Cardiac fibroblast (primary cell): ENCODE measurements at regions not wholly inside any gene's neighbourhood (a gene's known extent, or its start where the extent isn't known, plus 50 kb on each side); places are given as distances from the start of the nearest gene placed in this dataset.
A peak's percentile ranks its signal among the peaks of the same experiment; 100 is the strongest.

Experiments
- DNase-seq, 2 donors: peaks; one replicate each; pipeline versions ENCODE4 v3.0.0 to v3.0.0-alpha.2; 2010; ENCODE audit warnings: low read depth in 2 of 2
- H3K4me3 ChIP-seq, 2 donors: replicated peaks in 1 of 2; 1 replicate in 1 of 2; 2 replicates in 1 of 2; pipeline ENCODE4 v1.5.1; 2011; ENCODE audit warnings: low read depth in 2 of 2, low read length in 2 of 2, mild to moderate bottlenecking in 2 of 2, moderate library complexity in 1 of 2
- TF ChIP-seq, protein P1 (sequence below): IDR thresholded peaks from one replicate; pipeline ENCODE4 v1.5.1; 2011; ENCODE audit warnings: low read depth, mild to moderate bottlenecking, low read length, inconsistent platforms

DNA sequence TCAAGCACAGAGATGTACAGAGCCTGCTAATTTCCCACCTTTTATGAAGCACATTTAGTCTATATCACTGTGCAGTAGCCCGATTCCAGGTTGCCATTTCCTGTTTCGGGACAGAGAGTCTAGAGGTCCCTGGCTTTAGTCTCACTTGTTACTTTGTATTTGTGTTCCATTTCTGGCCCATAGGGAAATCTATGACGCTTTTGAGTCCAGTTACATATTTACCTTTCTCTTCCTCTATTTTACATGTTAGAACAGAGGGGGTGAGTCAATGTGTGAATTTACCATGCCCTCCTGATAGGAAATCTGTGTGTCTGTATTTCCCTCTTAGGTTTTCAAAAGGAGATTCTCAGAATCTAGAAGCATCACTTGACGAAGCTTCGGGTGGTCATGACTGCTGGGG is 227.1 kb upstream of the ZFHX3 start:
- no peak for DNase-seq
- no peak overlapping the region for H3K4me3 ChIP-seq
- TF ChIP-seq, protein P1, sequence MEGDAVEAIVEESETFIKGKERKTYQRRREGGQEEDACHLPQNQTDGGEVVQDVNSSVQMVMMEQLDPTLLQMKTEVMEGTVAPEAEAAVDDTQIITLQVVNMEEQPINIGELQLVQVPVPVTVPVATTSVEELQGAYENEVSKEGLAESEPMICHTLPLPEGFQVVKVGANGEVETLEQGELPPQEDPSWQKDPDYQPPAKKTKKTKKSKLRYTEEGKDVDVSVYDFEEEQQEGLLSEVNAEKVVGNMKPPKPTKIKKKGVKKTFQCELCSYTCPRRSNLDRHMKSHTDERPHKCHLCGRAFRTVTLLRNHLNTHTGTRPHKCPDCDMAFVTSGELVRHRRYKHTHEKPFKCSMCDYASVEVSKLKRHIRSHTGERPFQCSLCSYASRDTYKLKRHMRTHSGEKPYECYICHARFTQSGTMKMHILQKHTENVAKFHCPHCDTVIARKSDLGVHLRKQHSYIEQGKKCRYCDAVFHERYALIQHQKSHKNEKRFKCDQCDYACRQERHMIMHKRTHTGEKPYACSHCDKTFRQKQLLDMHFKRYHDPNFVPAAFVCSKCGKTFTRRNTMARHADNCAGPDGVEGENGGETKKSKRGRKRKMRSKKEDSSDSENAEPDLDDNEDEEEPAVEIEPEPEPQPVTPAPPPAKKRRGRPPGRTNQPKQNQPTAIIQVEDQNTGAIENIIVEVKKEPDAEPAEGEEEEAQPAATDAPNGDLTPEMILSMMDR: no peak

DNA sequence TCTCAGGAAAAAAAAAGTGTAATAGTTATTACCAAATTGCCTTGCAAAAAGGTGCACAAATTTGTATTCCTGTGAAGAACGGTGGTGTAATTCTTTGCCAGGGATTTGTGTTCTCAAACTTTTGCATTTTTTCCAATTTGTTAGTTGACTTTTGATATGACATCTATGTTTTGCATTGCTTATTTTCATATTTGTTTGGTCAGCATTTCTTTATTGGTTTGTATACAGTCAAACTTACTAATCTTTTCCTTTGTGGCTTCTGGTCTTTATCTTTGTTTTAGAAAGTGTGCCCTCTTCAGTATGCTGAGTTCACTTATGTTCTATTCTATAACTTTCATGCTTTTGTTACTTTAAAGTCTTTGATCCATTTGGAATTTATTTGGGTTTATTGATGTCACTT is 226.2 kb upstream of the ZFHX3 start:
- TF ChIP-seq, protein P1: no peak
- no peak overlapping the region for H3K4me3 ChIP-seq
- no peak for DNase-seq

DNA sequence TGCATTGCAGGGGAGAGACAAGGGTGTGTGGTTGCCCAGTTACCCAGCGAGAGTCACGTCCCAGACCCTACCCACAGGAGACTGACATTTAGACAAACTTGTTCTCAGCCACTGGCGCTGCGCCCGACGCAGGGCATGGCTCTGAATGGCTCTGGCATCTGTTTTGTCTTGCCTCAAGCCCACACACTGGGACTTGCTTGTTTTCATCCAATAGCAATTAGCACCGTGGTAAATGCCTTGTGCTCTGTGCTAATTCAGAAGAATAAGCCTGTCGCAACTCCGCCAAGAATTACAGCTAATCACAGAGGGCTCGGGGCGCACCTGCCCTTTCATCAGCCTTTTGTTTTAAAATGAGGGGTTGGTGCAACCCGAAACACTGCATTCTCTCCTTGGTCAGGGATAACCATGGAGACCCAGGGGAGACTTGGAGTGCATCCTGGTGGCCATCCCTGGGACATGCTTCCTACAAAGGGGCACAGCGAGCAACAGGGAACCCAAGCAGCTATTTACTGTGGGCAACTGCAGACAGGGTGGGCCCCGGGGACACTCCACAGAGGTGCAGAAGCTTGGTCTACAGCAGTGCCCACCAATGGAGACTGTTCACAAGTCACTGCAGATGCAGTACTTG is 220.6 kb upstream of the ZFHX3 start:
- TF ChIP-seq, protein P1: peak; percentile 27
- peak; percentile 5 to 10 for DNase-seq
- H3K4me3 ChIP-seq: no peak overlapping the region

DNA sequence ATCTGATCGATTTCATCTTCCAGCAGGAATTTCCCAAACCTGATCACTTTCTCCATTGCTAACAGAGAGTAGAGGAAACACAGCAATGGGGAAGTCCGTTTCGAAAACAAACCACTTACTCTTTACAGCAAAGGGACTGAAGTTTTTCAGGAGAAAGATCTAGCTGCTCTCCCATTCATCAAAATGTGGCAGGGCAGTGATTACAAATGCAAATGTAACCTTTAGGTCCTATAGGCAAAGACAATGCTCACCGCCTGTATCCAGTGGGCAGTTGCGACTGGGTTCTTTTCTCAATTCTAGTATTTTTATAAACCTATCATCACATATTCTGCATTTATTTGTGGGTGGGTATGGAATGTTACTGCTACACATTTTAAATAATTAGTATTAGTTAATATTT is 218.0 kb upstream of the ZFHX3 start:
- H3K4me3 ChIP-seq: no peak overlapping the region
- TF ChIP-seq, protein P1: no peak
- no peak for DNase-seq

DNA sequence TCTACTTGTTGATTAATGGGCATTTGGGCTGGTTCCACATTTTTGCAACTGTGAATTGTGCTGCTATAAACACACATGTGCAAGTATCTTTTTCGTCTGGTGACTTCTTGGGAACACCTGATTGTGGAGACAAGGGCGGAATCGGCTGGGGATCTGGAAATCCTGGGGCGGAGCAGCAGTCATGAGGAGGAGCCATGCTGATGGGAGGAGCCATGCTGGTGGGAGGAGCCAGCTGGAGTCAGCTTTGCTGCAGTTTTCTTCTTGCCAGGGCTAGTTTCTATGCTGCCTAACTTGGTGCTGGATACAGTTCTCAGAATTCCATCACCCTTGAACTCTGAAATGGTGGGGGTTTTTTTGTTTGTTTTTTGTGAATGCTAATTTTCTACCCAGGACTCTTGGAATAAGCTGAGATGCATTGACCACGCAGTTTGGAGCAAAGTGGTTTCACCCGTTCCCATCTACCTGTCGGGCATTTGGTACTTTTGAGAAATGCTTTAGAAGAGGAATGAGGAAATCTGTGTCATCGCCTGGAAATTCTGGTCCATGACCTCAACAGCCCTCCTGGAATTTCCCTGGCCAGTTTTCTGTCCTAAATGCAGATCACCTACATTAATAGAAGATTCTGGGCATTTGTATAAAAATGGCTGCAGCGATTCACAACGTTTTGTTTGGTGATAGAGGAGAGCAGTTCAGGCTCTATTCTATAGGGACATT is 217.4 kb upstream of the ZFHX3 start:
- TF ChIP-seq, protein P1: no peak
- DNase-seq: no peak
- H3K4me3 ChIP-seq: no peak overlapping the region

DNA sequence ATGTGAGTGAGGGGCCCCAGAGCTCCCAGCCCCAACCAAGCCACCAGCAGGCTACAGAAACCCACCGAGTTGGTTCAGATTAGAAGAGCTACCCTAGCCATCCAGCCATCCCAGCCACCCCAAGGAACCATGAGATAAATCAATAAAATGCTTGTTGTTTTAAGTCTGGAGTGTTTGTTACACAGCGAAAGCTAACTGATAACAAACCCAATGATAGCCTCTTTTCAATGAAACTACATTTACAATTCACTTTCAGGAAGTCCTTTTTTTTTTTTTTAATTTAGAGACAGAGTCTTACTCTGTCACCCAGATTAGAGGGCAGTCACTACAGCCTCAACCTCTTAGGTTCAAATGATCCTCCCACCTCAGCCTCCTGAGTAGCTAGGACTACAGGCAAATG is 215.0 kb upstream of the ZFHX3 start:
- no peak for DNase-seq
- TF ChIP-seq, protein P1: no peak

DNA sequence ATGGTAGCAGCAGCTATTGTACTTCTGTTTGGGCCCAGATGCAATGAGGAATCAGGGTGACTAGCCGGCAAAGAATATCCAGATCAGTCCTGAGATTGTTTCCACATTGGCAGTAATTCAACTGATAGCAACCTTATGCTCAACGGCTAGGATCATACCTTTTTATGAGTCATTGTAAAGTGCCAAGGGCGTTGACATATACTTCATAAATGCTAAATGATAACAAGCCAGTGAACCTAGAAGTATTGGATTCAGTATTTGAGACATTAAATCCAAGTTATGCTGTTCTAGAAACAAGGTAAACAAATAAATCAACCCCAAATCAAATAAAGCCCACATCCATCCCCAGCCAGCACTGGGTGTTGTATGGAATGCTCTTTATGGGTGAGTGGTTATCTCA is 207.1 kb upstream of the ZFHX3 start:
- no peak for DNase-seq
- TF ChIP-seq, protein P1: no peak
- H3K4me3 ChIP-seq: no peak overlapping the region

More for the DNA sequence above, 215.0 kb upstream of the ZFHX3 start:
- no peak overlapping the region for H3K4me3 ChIP-seq
